ENCODE measurements at regions not wholly inside any gene's neighbourhood (a gene's known extent, or its start where the extent isn't known, plus 50 kb on each side); places are given as distances from the start of the nearest gene placed in this dataset.

DNA sequence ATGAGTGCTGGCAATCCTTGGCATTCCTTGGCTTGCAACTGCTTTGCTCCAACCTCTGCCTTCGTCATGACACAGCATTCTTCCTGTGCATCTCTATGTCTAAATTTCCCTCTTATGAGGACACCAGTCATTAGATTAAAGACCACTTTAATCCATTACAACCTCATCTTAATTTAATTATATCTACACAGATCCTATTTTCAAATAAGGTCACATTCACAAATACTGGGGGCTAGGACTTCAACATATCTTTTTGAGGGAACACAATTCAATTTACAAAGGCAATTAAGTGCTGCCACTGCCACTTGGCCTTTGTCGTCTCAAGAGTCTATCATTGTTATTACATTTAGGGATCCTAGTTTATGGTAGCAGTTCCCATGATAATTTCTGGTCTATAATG, 163.7 kb upstream of the PPP1R2C start:
- H3K27ac Mint-ChIP-seq = no peak overlapping the region
- no peaks in the 10 kb centered on the region for H3K36me3 Mint-ChIP-seq (ENCODE audit: low read depth)
- TF ChIP-seq, protein P1, sequence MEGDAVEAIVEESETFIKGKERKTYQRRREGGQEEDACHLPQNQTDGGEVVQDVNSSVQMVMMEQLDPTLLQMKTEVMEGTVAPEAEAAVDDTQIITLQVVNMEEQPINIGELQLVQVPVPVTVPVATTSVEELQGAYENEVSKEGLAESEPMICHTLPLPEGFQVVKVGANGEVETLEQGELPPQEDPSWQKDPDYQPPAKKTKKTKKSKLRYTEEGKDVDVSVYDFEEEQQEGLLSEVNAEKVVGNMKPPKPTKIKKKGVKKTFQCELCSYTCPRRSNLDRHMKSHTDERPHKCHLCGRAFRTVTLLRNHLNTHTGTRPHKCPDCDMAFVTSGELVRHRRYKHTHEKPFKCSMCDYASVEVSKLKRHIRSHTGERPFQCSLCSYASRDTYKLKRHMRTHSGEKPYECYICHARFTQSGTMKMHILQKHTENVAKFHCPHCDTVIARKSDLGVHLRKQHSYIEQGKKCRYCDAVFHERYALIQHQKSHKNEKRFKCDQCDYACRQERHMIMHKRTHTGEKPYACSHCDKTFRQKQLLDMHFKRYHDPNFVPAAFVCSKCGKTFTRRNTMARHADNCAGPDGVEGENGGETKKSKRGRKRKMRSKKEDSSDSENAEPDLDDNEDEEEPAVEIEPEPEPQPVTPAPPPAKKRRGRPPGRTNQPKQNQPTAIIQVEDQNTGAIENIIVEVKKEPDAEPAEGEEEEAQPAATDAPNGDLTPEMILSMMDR (IDR thresholded peaks at IDR 0.05; ENCODE audit: unreplicated experiment in 3 of 3) = no peak
- no peak overlapping the region for H3K4me3 Mint-ChIP-seq
- H3K9me3 Mint-ChIP-seq = peaks cover 10% of the 10 kb centered on the region
- H3K4me1 Mint-ChIP-seq = no peaks in the 10 kb centered on the region
- no peaks in the 10 kb centered on the region for H3K27me3 Mint-ChIP-seq (ENCODE audit: low read depth)

DNA sequence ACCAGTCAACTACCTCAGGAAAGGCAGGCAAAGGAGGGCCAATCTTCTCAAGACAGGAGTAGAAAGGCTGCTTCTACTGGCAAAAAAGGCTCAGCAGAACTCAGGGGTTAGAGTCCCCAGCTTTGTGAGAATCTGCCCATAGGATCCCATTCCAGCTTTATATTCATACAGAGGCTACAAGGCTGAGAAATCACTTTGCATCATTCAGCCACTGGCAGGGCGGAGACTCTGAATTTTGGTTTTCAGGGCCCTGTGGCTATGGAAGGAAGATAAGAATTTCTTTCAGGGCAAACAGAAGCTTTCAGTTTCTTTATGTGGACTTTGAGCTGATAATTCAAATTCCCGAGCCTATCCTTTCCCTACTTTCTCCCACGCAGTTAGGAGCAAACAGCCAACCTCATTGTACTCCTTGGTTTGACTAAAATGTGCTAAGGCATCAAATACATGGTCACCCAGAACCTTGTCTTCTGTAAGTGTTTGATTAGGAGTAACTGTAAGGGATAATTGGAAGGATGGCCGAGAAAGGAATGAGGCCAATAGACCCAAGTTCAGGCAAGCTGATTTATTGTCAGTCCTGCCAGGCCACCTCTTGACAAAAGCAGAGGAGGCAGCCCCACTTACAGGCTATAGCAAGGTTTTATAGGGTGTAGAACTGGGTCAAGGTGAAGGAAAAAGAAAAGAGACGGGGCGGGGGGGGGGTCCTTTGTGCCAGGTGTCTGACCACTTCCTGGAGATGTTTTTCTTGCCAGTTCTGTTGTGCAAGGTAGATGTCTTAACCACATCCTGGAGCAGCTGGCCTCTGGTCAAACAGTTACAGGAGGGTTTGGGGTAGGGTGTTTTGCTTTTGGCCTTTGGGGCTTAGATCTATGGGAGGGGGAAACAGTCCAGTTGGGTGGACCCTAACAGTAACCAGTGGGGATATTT, 165.3 kb upstream of the PPP1R2C start:
- Mint-ChIP-seq H3K36me3 (ENCODE audit: low read depth) (no peaks in the 10 kb centered on the region), H3K9me3 (peaks cover 7% of the 10 kb centered on the region), H3K27ac (no peak overlapping the region), H3K4me1 (no peaks in the 10 kb centered on the region), H3K4me3 (no peak overlapping the region), H3K27me3 (ENCODE audit: low read depth) (no peaks in the 10 kb centered on the region)
- TF ChIP-seq, protein P1 (IDR thresholded peaks at IDR 0.05; ENCODE audit: unreplicated experiment in 3 of 3) = no peak

DNA sequence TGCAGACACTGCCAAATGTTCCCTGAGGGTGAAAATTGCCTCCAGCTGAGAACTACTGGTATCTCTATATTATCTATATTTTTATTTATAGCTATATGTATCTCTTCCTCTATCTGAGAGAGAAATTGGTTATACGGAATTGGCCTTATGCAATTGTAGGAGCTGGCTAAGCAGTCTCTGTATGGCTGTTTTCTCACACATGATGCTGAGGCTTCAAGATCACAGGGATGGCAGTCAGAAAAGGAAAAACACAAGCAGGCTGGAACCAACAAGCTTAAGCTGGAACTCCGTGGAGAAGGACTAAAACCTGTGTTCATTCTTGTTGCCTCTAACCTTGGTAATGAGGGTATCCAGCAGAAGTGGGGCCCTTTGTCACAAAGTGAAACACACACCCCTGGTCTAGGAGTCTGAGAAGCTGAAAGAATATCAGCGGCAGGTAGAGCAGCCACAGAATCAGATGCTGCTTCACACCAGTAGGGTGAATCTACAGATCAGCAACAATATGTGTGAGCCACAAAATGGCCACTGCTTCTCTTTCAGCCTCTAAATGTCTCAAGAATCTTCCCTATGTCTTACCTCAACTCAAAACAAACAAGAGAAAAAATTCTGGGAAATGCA, 166.5 kb upstream of the PPP1R2C start:
- Mint-ChIP-seq H3K9me3 (peaks cover 2% of the 10 kb centered on the region), H3K36me3 (ENCODE audit: low read depth) (no peaks in the 10 kb centered on the region)
- TF ChIP-seq, protein P1 (IDR thresholded peaks at IDR 0.05; ENCODE audit: unreplicated experiment in 3 of 3) = no peak

DNA sequence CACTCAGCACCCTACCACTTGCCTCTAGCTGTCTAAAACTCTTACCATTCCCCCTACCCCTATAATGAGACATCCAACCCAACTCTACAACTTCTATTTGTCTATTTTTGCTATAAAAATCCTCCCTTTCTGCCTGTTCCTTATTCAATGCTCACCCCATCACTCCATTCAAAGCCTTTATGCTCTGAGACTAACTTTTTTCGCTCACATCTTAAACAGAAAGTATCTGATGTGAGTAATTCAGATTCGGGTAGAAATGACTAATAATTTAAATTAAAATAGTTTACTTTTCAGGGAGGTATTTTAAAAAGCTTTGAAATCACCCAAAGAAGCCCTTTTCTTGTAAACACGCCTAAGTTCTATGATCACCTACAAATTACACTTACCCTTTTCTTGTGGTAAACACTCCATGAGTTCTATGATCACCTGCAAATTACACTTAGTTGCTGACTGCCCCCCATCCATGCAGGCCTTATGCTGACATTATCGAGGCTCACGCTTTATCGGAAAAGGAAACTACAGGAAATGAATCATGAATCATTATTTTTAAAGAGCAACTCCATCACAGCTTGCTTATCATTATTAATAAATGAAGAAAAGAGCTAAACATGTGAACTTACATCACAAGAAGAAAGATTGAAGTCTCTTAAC, 168.7 kb upstream of the PPP1R2C start:
- TF ChIP-seq, protein P1 (IDR thresholded peaks at IDR 0.05; ENCODE audit: unreplicated experiment in 3 of 3) = no peak
- Mint-ChIP-seq H3K4me3 (no peak overlapping the region), H3K27me3 (ENCODE audit: low read depth) (peaks cover 5% of the 10 kb centered on the region), H3K4me1 (peaks cover 13% of the 10 kb centered on the region), H3K36me3 (ENCODE audit: low read depth) (no peaks in the 10 kb centered on the region), H3K27ac (no peak overlapping the region), H3K9me3 (no peaks in the 10 kb centered on the region)

More for the DNA sequence above, 166.5 kb upstream of the PPP1R2C start:
- no peak overlapping the region for H3K27ac Mint-ChIP-seq
- peaks cover 10% of the 10 kb centered on the region for H3K4me1 Mint-ChIP-seq
- peaks cover 5% of the 10 kb centered on the region for H3K27me3 Mint-ChIP-seq (ENCODE audit: low read depth)
- H3K4me3 Mint-ChIP-seq = no peak overlapping the region

DNA sequence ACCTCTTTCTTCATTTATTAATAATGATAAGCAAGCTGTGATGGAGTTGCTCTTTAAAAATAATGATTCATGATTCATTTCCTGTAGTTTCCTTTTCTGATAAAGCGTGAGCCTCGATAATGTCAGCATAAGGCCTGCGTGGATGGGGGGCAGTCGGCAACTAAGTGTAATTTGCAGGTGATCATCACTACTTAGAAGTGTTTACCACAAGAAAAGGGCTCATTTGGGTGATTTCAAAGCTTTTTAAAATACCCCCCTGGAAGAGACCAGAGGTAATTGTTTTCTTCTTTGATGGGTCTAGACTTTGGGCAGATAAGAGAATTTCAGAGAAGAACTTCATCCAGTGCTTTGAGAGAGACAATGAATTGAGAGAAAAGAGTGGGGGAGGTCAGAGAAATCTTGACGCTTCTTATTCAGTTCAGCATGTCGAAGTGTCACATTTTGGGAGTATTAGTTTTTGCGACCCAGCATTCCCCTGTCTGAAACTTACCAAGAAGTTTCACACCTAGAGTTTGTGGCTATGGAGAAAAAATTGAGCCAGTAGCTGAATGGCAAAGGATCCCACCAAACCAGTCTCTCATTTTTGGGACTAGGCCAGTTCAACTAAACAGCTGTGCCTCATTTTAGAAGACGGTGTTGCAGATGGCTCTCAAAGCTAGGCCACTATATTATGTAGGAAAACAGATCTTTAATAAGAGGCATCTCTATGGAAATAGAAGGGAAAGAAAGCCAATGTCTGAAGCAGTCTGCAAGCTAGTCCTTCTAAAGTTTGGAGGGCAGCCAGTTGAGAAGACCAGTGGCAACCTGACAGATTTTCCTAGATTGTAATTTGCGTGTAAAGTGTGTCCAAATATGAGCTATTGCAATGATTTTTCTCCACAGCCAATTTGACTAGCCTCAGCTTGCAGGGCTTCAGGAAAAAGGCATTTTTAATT, 171.0 kb upstream of the PPP1R2C start:
- H3K27ac Mint-ChIP-seq = no peak overlapping the region
- H3K4me3 Mint-ChIP-seq = no peak overlapping the region
- H3K9me3 Mint-ChIP-seq = no peaks in the 10 kb centered on the region
- TF ChIP-seq, protein P1 (IDR thresholded peaks at IDR 0.05; ENCODE audit: unreplicated experiment in 3 of 3) = no peak
- peaks cover 13% of the 10 kb centered on the region for H3K4me1 Mint-ChIP-seq
- no peaks in the 10 kb centered on the region for H3K36me3 Mint-ChIP-seq (ENCODE audit: low read depth)
- peaks cover 5% of the 10 kb centered on the region for H3K27me3 Mint-ChIP-seq (ENCODE audit: low read depth)
